ENCODE measurements at regions not wholly inside any gene's neighbourhood (a gene's known extent, or its start where the extent isn't known, plus 50 kb on each side); places are given as distances from the start of the nearest gene placed in this dataset.
"Not testable (repeated sequence)": the region's sequence is repeated elsewhere in the genome, so short reads cannot be mapped to it uniquely, and the experiment has no call there.

GRCh38 chr16:8084882-8085281, 505.4 kb downstream of the TMEM114 start:
- no peak for DNase-seq (ENCODE audit: low read depth, low spot score)
- no peaks in the 10 kb centered on the region for H3K4me1 Mint-ChIP-seq
- no peak for TF ChIP-seq CTCF (conservative IDR thresholded peaks at IDR 0.05)
- no peak overlapping the region for H3K27ac Mint-ChIP-seq (ENCODE audit: unreplicated experiment)
- H3K36me3 Mint-ChIP-seq (ENCODE audit: low read depth) = no peaks in the 10 kb centered on the region
- H3K4me3 Mint-ChIP-seq = no peak overlapping the region
- H3K9me3 Mint-ChIP-seq = no peaks in the 10 kb centered on the region
- H3K27me3 Mint-ChIP-seq (ENCODE audit: low read depth) = peaks cover 14% of the 10 kb centered on the region

- no peaks in the 10 kb centered on the region for H3K9me3 Mint-ChIP-seq
- H3K4me3 Mint-ChIP-seq = no peak overlapping the region
- DNase-seq (ENCODE audit: low read depth, low spot score) = no peak
- H3K27me3 Mint-ChIP-seq (ENCODE audit: low read depth) = peaks cover 9% of the 10 kb centered on the region
- H3K36me3 Mint-ChIP-seq (ENCODE audit: low read depth) = no peaks in the 10 kb centered on the region
- no peaks in the 10 kb centered on the region for H3K4me1 Mint-ChIP-seq
- TF ChIP-seq CTCF (conservative IDR thresholded peaks at IDR 0.05) = no peak
- no peak overlapping the region for H3K27ac Mint-ChIP-seq (ENCODE audit: unreplicated experiment)
These were observed 506.0 kb downstream of the TMEM114 start for GRCh38 chr16:8084302-8084701.

DNA sequence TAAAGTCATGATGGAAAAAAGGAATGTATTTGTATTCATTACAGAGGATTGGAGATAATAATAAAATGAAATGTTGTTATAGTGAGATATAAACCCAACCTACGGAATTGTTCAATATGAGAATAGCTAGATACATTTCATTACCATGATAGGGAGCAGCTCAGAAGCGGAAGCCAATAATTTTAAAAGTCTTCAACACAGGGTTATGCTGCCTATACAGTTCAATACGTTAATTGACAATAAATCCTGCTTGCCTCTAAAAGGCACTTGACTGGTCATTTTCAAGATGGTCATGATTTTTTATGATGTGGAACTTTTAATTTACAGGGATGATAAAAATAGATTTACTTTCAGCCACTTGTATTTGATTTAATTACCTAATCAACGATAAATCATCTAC, 506.8 kb downstream of the TMEM114 start:
- H3K27me3 Mint-ChIP-seq (ENCODE audit: low read depth) = peaks cover 7% of the 10 kb centered on the region
- no peak for DNase-seq (ENCODE audit: low read depth, low spot score)
- no peak overlapping the region for H3K4me3 Mint-ChIP-seq
- H3K4me1 Mint-ChIP-seq = no peaks in the 10 kb centered on the region
- H3K27ac Mint-ChIP-seq (ENCODE audit: unreplicated experiment) = no peak overlapping the region
- H3K36me3 Mint-ChIP-seq (ENCODE audit: low read depth) = no peaks in the 10 kb centered on the region
- H3K9me3 Mint-ChIP-seq = no peaks in the 10 kb centered on the region
- no peak for TF ChIP-seq CTCF (conservative IDR thresholded peaks at IDR 0.05)

GRCh38 chr16:8080817-8081216, 509.5 kb downstream of the TMEM114 start:
- H3K4me3 Mint-ChIP-seq = no peak overlapping the region
- no peak for DNase-seq (ENCODE audit: low read depth, low spot score)
- H3K4me1 Mint-ChIP-seq = no peaks in the 10 kb centered on the region
- TF ChIP-seq CTCF (conservative IDR thresholded peaks at IDR 0.05) = no peak
- H3K9me3 Mint-ChIP-seq = peaks cover 2% of the 10 kb centered on the region
- H3K36me3 Mint-ChIP-seq (ENCODE audit: low read depth) = peaks cover under 1% of the 10 kb centered on the region
- no peak overlapping the region for H3K27ac Mint-ChIP-seq (ENCODE audit: unreplicated experiment)
- peaks cover under 1% of the 10 kb centered on the region for H3K27me3 Mint-ChIP-seq (ENCODE audit: low read depth)

DNA sequence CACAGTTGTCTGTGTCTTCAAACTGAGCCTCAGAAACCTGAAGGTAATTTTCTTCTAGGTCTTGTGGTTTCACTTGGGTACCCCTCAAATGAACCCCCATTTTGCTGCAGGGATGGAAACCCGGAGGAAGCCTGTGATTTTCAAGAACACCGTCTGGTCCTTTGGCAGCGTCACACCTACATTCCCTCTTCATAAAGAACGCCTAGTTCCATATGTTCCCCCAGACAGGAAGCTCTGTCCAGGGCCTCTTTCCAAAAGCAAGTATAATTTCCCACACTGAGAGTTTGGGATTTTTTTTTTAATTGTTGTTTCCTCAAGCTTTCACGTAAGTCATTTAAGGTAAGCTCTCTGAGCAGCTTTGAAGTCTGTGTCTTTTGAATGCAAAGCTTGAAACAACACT, 515.0 kb downstream of the TMEM114 start:
- Mint-ChIP-seq H3K9me3 (peaks cover 2% of the 10 kb centered on the region), H3K27ac (ENCODE audit: unreplicated experiment) (no peak overlapping the region), H3K36me3 (ENCODE audit: low read depth) (peaks cover 2% of the 10 kb centered on the region), H3K4me3 (no peak overlapping the region), H3K4me1 (no peaks in the 10 kb centered on the region), H3K27me3 (ENCODE audit: low read depth) (peaks cover 24% of the 10 kb centered on the region)
- no peak for DNase-seq (ENCODE audit: low read depth, low spot score)
- TF ChIP-seq CTCF (conservative IDR thresholded peaks at IDR 0.05) = no peak

DNA sequence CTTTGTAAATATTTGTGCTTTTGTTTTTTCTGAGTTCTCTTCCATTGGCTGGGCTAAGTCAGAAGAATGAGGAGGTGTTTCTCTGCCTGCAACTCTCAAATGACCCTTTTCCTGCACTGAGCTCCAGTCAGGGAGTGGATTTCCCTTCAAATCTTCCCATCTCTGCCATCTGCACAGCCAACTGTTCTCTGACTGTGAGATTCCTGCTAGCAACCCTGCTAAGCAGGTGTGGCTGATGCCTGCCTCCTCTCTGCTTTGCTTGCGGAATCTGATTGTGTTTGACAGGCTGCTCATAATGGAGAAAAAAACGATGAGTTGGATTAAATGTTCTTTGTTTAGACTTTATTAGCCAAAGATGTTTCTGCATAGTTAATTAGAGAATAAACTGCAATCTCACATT, 519.8 kb downstream of the TMEM114 start:
- H3K27ac Mint-ChIP-seq (ENCODE audit: unreplicated experiment) = no peak overlapping the region
- no peak for DNase-seq (ENCODE audit: low read depth, low spot score)
- no peak for TF ChIP-seq CTCF (conservative IDR thresholded peaks at IDR 0.05)
- no peak overlapping the region for H3K4me3 Mint-ChIP-seq
- H3K27me3 Mint-ChIP-seq (ENCODE audit: low read depth) = peaks cover 23% of the 10 kb centered on the region
- H3K9me3 Mint-ChIP-seq = peaks cover 13% of the 10 kb centered on the region
- H3K36me3 Mint-ChIP-seq (ENCODE audit: low read depth) = peaks cover 3% of the 10 kb centered on the region
- H3K4me1 Mint-ChIP-seq = no peaks in the 10 kb centered on the region

DNA sequence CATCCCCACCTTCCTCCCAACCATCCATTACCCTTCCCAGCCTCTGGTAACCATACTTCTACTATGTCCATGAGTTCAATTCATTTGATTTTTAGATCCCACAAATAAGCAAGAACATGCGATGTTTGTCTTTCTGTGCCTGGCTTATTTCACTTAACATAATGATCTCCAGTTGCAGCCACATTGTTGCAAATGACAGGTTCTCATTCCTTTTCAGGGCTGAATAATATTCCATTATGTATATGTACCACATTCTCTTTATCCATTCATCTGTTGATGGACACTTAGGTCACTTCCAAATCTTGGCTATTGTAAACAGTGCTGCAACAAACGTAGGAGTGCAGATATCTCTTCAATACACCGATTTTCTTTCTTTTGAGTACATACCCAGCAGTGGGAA, 522.1 kb downstream of the TMEM114 start:
- H3K36me3 Mint-ChIP-seq (ENCODE audit: low read depth); DNase-seq (ENCODE audit: low read depth, low spot score); H3K4me1 Mint-ChIP-seq; H3K4me3 Mint-ChIP-seq; H3K27ac Mint-ChIP-seq (ENCODE audit: unreplicated experiment): not testable (repeated sequence)
- H3K27me3 Mint-ChIP-seq (ENCODE audit: low read depth) = peaks cover 24% of the 10 kb centered on the region
- H3K9me3 Mint-ChIP-seq = peaks cover 19% of the 10 kb centered on the region

Data from neural crest cell (in vitro differentiated cells).